ENCODE measurements at regions not wholly inside any gene's neighbourhood (a gene's known extent, or its start where the extent isn't known, plus 50 kb on each side); places are given as distances from the start of the nearest gene placed in this dataset.

DNA sequence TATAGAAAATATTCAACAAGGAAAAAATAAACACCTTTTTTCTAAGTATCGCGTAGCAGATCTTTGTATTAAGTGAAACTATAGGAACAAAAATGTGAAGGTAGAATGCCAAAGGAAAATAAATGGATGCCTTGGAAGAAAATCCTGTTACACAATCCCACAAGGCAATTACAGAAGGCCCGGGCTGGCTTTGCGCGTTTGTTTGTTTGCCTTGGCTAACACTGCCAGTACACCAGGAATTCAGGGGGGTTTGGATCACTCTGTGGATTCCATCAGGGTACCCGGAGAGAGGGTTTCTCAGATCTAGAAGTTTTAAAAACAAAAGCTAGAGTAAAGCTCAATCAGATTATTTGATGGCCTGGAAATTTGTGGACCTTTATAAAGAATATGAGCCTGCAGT lies 478.3 kb downstream of the FBXO15 start:
- TF ChIP-seq JUND (IDR thresholded peaks at IDR 0.05), result no peak
- TF ChIP-seq, protein P1, sequence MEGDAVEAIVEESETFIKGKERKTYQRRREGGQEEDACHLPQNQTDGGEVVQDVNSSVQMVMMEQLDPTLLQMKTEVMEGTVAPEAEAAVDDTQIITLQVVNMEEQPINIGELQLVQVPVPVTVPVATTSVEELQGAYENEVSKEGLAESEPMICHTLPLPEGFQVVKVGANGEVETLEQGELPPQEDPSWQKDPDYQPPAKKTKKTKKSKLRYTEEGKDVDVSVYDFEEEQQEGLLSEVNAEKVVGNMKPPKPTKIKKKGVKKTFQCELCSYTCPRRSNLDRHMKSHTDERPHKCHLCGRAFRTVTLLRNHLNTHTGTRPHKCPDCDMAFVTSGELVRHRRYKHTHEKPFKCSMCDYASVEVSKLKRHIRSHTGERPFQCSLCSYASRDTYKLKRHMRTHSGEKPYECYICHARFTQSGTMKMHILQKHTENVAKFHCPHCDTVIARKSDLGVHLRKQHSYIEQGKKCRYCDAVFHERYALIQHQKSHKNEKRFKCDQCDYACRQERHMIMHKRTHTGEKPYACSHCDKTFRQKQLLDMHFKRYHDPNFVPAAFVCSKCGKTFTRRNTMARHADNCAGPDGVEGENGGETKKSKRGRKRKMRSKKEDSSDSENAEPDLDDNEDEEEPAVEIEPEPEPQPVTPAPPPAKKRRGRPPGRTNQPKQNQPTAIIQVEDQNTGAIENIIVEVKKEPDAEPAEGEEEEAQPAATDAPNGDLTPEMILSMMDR (IDR thresholded peaks at IDR 0.05 in 2 of 3, conservative IDR thresholded peaks at IDR 0.05 in 1 of 3; ENCODE audit: borderline replicate concordance in 1 of 3, insufficient read depth in 1 of 3, low read depth in 2 of 3, low read length in 2 of 3), result no peak
- TF ChIP-seq CEBPB (IDR thresholded peaks at IDR 0.05; ENCODE audit: low read depth), result no peak
- no peak for TF ChIP-seq RAD21 (IDR thresholded peaks at IDR 0.05; ENCODE audit: low read depth)
- no peak for TF ChIP-seq EZH2phosphoT487 (IDR thresholded peaks at IDR 0.05; ENCODE audit: borderline replicate concordance)
- TF ChIP-seq POLR2A (IDR thresholded peaks at IDR 0.05; ENCODE audit: borderline replicate concordance, extremely low read depth, insufficient read depth, insufficient read length), result no peak
- TF ChIP-seq ZFX (IDR thresholded peaks at IDR 0.05), result no peak
- TF ChIP-seq FOSL1 (IDR thresholded peaks at IDR 0.05; ENCODE audit: low read depth), result no peak
- TF ChIP-seq EZH2 (IDR thresholded peaks at IDR 0.05), result no peak
